K562 (cell line): ENCODE measurements at regions not wholly inside any gene's neighbourhood (a gene's known extent, or its start where the extent isn't known, plus 50 kb on each side); places are given as distances from the start of the nearest gene placed in this dataset.

Experiments
- ATAC-seq: fragments of 200-7000 bp; cut with Tn5 transposase; 3 replicates; pipeline ENCODE4 v1.9.1; 2020; ENCODE audit warnings: moderate library complexity
- BruUV-seq: library from RNA; stranded (reverse); fragments of 400-500 nt; replicated peaks from 2 replicates; lab custom pipeline; 2021; lab: Mats Ljungman, UMichigan
- CTCF ChIA-PET: fragments of 300-600 bp; formaldehyde crosslinking; extraction: SDS; loops from one replicate; lab custom pipeline; 2021; ENCODE audit warnings: low intra/inter-chr PET ratio; lab: Yijun Ruan, JAX
- POLR2A ChIA-PET: fragments of 300-600, 350-650 bp; sonication (Branson Sonifier 250); formaldehyde crosslinking; extraction: SDS; loops from one replicate; lab custom pipeline; 2021; ENCODE audit warnings: antibody characterized with exemption, inconsistent platforms; lab: Yijun Ruan, JAX
- DNase-seq, 4 experiments: peaks; one replicate each; pipeline versions ENCODE4 v3.0.0 to v3.0.0-alpha.2; 2011 to 2018; ENCODE audit warnings: low spot score in 3 of 4, mixed read lengths in 3 of 4; ENCODE audit errors: extremely low read depth in 1 of 4
- FAIRE-seq: peaks from 2 replicates; lab custom pipeline; 2011; peaks lifted over from hg19 to GRCh38; lab: Jason Lieb, UNC
- H2AFZ ChIP-seq: 2 replicates; pipeline ENCODE4 v1.6.0; 2011; ENCODE audit warnings: low read depth, low read length, control low read depth, inconsistent platforms
- H3K27ac ChIP-seq: fragments of 200-600 bp; 3 replicates; pipeline ENCODE4 v1.8.0; 2011; ENCODE audit warnings: low read depth, mild to moderate bottlenecking, control low read depth, inconsistent platforms, low read length, moderate library complexity, mixed read lengths; ENCODE audit errors: extremely low read depth
- H3K27me3 ChIP-seq, 2 experiments: fragments of 300-600 bp in 1 of 2; 2 replicates in 1 of 2; 3 replicates in 1 of 2; pipeline versions ENCODE4 v1.6.0 to v1.8.0; 2011; ENCODE audit warnings: inconsistent platforms in 2 of 2, low read length in 2 of 2, mild to moderate bottlenecking in 1 of 2, mixed read lengths in 1 of 2, moderate library complexity in 1 of 2; ENCODE audit not compliant: control insufficient read depth in 2 of 2, insufficient read depth in 2 of 2
- H3K36me3 ChIP-seq: fragments of 300-600 bp; 3 replicates; pipeline ENCODE4 v1.8.0; 2011; ENCODE audit warnings: mild to moderate bottlenecking, low read length, inconsistent platforms; ENCODE audit not compliant: control insufficient read depth, insufficient read depth
- H3K4me1 ChIP-seq, 2 experiments: fragments of 200-600 bp in 1 of 2; replicated peaks in 1 of 2; 2 replicates in 1 of 2; 3 replicates in 1 of 2; pipeline versions ENCODE4 v1.5.1 to v1.8.0; 2011; ENCODE audit warnings: inconsistent platforms in 2 of 2, low read length in 2 of 2, mild to moderate bottlenecking in 1 of 2, mixed read lengths in 1 of 2, moderate library complexity in 1 of 2; ENCODE audit not compliant: control insufficient read depth in 2 of 2, insufficient read depth in 2 of 2
- H3K4me2 ChIP-seq: 2 replicates; pipeline ENCODE4 v1.6.1; 2011; ENCODE audit warnings: low read length, control low read depth, inconsistent platforms, mixed read lengths; ENCODE audit not compliant: insufficient read depth
- H3K4me3 ChIP-seq: fragments of 200-600 bp; sonication (generic), shearing (Covaris generic); 2 replicates; pipeline ENCODE4 v1.5.1; 2016; ENCODE audit warnings: control low read depth, inconsistent platforms
- H3K79me2 ChIP-seq: fragments of 200-600 bp; 3 replicates; pipeline ENCODE4 v1.8.0; 2011; ENCODE audit warnings: low read length, inconsistent platforms; ENCODE audit not compliant: control insufficient read depth, insufficient read depth
- H3K9ac ChIP-seq, 2 experiments: 2 replicates each; pipeline versions ENCODE4 v1.6.0 to v1.6.1; 2011; ENCODE audit warnings: low read depth in 2 of 2, low read length in 2 of 2, control low read depth in 1 of 2, inconsistent platforms in 1 of 2, mild to moderate bottlenecking in 1 of 2, mixed read lengths in 1 of 2; ENCODE audit not compliant: insufficient read depth in 1 of 2
- H3K9me1 ChIP-seq: one replicate; pipeline ENCODE4 v1.6.0; 2011; ENCODE audit warnings: inconsistent platforms, mild to moderate bottlenecking, low read length, moderate library complexity; ENCODE audit not compliant: control insufficient read depth, insufficient read depth
- H3K9me3 ChIP-seq: replicated peaks from 2 replicates; pipeline ENCODE4 v1.5.1; 2011; ENCODE audit warnings: low read depth, low read length, inconsistent platforms; ENCODE audit not compliant: control insufficient read depth, insufficient read depth
- H4K20me1 ChIP-seq: replicated peaks from 2 replicates; pipeline ENCODE4 v1.6.1; 2011; ENCODE audit warnings: low read length, inconsistent platforms, mixed read lengths; ENCODE audit not compliant: control insufficient read depth, insufficient read depth
- AFF1 ChIP-seq, 2 experiments: fragments of 450-650 bp; IDR thresholded peaks; 2 replicates each; pipeline ENCODE4 v1.6.1; 2018; ENCODE audit warnings: mild to moderate bottlenecking in 2 of 2, low read depth in 1 of 2; ENCODE audit not compliant: partially characterized antibody in 2 of 2
- CREB3L1 ChIP-seq: fragments of 450-650 bp; IDR thresholded peaks from 2 replicates; pipeline ENCODE4 v1.6.1; 2014; ENCODE audit warnings: low read depth, mild to moderate bottlenecking, moderate library complexity, borderline replicate concordance
- ELF4 ChIP-seq: fragments of 450-650 bp; formaldehyde crosslinking; IDR thresholded peaks from 2 replicates; pipeline ENCODE4 v1.4.0; 2022; ENCODE audit warnings: missing genetic modification characterization
- HIVEP1 ChIP-seq: fragments of 250-450 bp; sonication (Bioruptor Pico); IDR thresholded peaks from 2 replicates; pipeline ENCODE4 v1.4.0; 2020; ENCODE audit warnings: mild to moderate bottlenecking
- KLF6 ChIP-seq: fragments of 250-450 bp; sonication (Bioruptor Pico); IDR thresholded peaks from 2 replicates; pipeline ENCODE4 v1.4.0; 2020; ENCODE audit warnings: mild to moderate bottlenecking, moderate library complexity, borderline replicate concordance
- MAFK ChIP-seq: IDR thresholded peaks from 2 replicates; pipeline ENCODE4 v1.6.1; 2011; ENCODE audit warnings: low read length, improper control_type of control experiment
- MTA1 ChIP-seq: fragments of 450-650 bp; IDR thresholded peaks from 2 replicates; pipeline ENCODE4 v1.6.1; 2017; ENCODE audit warnings: borderline replicate concordance
- MXD1 ChIP-seq: fragments of 250-450 bp; sonication (Bioruptor Pico); IDR thresholded peaks from 2 replicates; pipeline ENCODE4 v1.8.0; 2021; ENCODE audit warnings: borderline replicate concordance, mild to moderate bottlenecking, moderate library complexity; ENCODE audit not compliant: poor library complexity, severe bottlenecking
- PHF8 ChIP-seq: fragments of 200-600 bp; sonication (generic); IDR thresholded peaks from 2 replicates; pipeline ENCODE4 v1.6.1; 2012; ENCODE audit warnings: mixed run types, mild to moderate bottlenecking, inconsistent platforms, low read length, moderate library complexity, borderline replicate concordance
- PREB ChIP-seq: sonication (generic); formaldehyde crosslinking; IDR thresholded peaks from 2 replicates; pipeline ENCODE4 v1.8.1; 2023; ENCODE audit warnings: mild to moderate bottlenecking, missing genetic modification reagents
- SRSF1 ChIP-seq: fragments of 200-400 bp; formaldehyde crosslinking; IDR thresholded peaks from 2 replicates; pipeline ENCODE4 v1.6.1; 2017; ENCODE audit warnings: mild to moderate bottlenecking, low read depth, low read length, moderate library complexity
- SRSF7 ChIP-seq: fragments of 200-400 bp; formaldehyde crosslinking; optimal IDR thresholded peaks from 2 replicates; pipeline ENCODE3; 2017; ENCODE audit warnings: mild to moderate bottlenecking, low read depth, low read length
- WGBS: fragments of 100-300 bp; shearing (Covaris generic); methylation state at CpG from one replicate; pipeline ENCODE4 v1.1.6; 2016; ENCODE audit warnings: low coverage, mixed read lengths; ENCODE audit not compliant: insufficient coverage; ENCODE audit errors: missing lambda C conversion rate; 5-methylcytosine and 5-hydroxymethylcytosine counted together
- in situ Hi-C: fragments of 300-500 bp; cut with MboI; formaldehyde crosslinking; loops from 4 replicates; pipeline ENCODE4 v1.15.0; 2018; ENCODE audit warnings: inconsistent platforms, mixed read lengths
- intact Hi-C: fragments of 100-400 bp; cut with micrococcal nuclease; formaldehyde crosslinking; loops from 2 replicates; pipeline ENCODE4 v1.14.2; 2022
- TF ChIP-seq, protein P1 (sequence below): sonication (generic); formaldehyde crosslinking; IDR thresholded peaks from 2 replicates; pipeline ENCODE4 v1.8.1; 2023; ENCODE audit warnings: mild to moderate bottlenecking, missing genetic modification reagents

GRCh38 chr6:137570393-137570792, 76.2 kb upstream of the OLIG3 start:
- Histone ChIP-seq H3K9me1 (no peaks in the 10 kb centered on the region), H3K4me3 (no peak overlapping the region), H3K27ac (no peak overlapping the region), H3K4me2 (no peak overlapping the region), H2AFZ (no peak overlapping the region), H3K36me3 (no peaks in the 10 kb centered on the region), H3K27me3 (no peaks in the 10 kb centered on the region; a peak in 1 of 5 replicates), H3K9me3 (no peaks in the 10 kb centered on the region), H3K4me1 (no peaks in the 10 kb centered on the region), H3K9ac (no peak overlapping the region), H3K79me2 (no peaks in the 10 kb centered on the region), H4K20me1 (no peaks in the 10 kb centered on the region)
- CTCF ChIA-PET = no interaction called here
- intact Hi-C loops (loop anchor here (10.0 kb wide), 1 partner anchor 296 kb away; no protein-coding TSS in a partner anchor), in situ Hi-C loops (no loop called here)
- no TSS peak for BruUV-seq
- FAIRE-seq (no peak), ATAC-seq (no peak), DNase-seq (no peak)
- POLR2A ChIA-PET = interaction anchor here (1.1 kb wide), 1 partner anchor 40 kb away, joined by 3 read pairs; no protein-coding TSS in a partner anchor
- 0% methylated on average over 8 of the region's 8 CpGs for WGBS
- TF ChIP-seq AFF1 (IDR thresholded peaks at IDR 0.05; ENCODE audit: low read depth in 1 of 2, partially characterized antibody in 2 of 2) = no peak
- no peak for TF ChIP-seq MAFK
- TF ChIP-seq MXD1 = no peak
- no peak for TF ChIP-seq CREB3L1
- TF ChIP-seq MTA1 = no peak
- TF ChIP-seq SRSF7 = no peak
- no peak for TF ChIP-seq HIVEP1 (CRISPR knock-in tag)
- TF ChIP-seq SRSF1 = no peak
- TF ChIP-seq PHF8 = no peak
- TF ChIP-seq ELF4 = no peak
- TF ChIP-seq PREB = no peak
- TF ChIP-seq, protein P1, sequence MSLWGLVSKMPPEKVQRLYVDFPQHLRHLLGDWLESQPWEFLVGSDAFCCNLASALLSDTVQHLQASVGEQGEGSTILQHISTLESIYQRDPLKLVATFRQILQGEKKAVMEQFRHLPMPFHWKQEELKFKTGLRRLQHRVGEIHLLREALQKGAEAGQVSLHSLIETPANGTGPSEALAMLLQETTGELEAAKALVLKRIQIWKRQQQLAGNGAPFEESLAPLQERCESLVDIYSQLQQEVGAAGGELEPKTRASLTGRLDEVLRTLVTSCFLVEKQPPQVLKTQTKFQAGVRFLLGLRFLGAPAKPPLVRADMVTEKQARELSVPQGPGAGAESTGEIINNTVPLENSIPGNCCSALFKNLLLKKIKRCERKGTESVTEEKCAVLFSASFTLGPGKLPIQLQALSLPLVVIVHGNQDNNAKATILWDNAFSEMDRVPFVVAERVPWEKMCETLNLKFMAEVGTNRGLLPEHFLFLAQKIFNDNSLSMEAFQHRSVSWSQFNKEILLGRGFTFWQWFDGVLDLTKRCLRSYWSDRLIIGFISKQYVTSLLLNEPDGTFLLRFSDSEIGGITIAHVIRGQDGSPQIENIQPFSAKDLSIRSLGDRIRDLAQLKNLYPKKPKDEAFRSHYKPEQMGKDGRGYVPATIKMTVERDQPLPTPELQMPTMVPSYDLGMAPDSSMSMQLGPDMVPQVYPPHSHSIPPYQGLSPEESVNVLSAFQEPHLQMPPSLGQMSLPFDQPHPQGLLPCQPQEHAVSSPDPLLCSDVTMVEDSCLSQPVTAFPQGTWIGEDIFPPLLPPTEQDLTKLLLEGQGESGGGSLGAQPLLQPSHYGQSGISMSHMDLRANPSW (CRISPR knock-in tag) = no peak
- TF ChIP-seq KLF6 (CRISPR knock-in tag) = no peak
